ENCODE measurements at regions not wholly inside any gene's neighbourhood (a gene's known extent, or its start where the extent isn't known, plus 50 kb on each side); places are given as distances from the start of the nearest gene placed in this dataset.
A peak's percentile ranks its signal among the peaks of the same experiment; 100 is the strongest.
"Not testable (repeated sequence)": the region's sequence is repeated elsewhere in the genome, so short reads cannot be mapped to it uniquely, and the experiment has no call there.

- not testable (repeated sequence) for DNase-seq (ENCODE audit: low spot score)
Measured at GRCh38 chr17:43345515-43345914, 53.3 kb upstream of the ARL4D start.

GRCh38 chr17:43344685-43345084, 54.1 kb upstream of the ARL4D start:
- DNase-seq (ENCODE audit: low spot score), result no peak

- no peak for DNase-seq (ENCODE audit: low spot score)
Measured at GRCh38 chr17:43342589-43342890, 56.3 kb upstream of the ARL4D start.

GRCh38 chr17:43341715-43342588, 56.8 kb upstream of the ARL4D start:
- no peak for DNase-seq (ENCODE audit: low spot score)

GRCh38 chr17:43338886-43339516, 59.8 kb upstream of the ARL4D start:
- DNase-seq (ENCODE audit: low spot score), result peak; percentile 89

GRCh38 chr17:43337684-43338428, 60.9 kb upstream of the ARL4D start:
- DNase-seq (ENCODE audit: low spot score), result no peak

GRCh38 chr17:43334738-43335402, 63.9 kb upstream of the ARL4D start:
- no peak for DNase-seq (ENCODE audit: low spot score)

GRCh38 chr17:43333433-43333943, 65.3 kb upstream of the ARL4D start:
- no peak for DNase-seq (ENCODE audit: low spot score)

GRCh38 chr17:43332230-43332629, 66.6 kb upstream of the ARL4D start:
- no peak for DNase-seq (ENCODE audit: low spot score)

GRCh38 chr17:43330876-43331639, 67.7 kb upstream of the ARL4D start:
- no peak for DNase-seq (ENCODE audit: low spot score)

- DNase-seq (ENCODE audit: low spot score), result no peak
Measured at GRCh38 chr17:43329183-43329582, 69.6 kb upstream of the ARL4D start.

- DNase-seq (ENCODE audit: low spot score), result no peak
Measured at GRCh38 chr17:43328650-43329049, 70.1 kb upstream of the ARL4D start.

- DNase-seq (ENCODE audit: low spot score), result no peak
Measured at GRCh38 chr17:43327834-43328420, 70.9 kb upstream of the ARL4D start.

- no peak for DNase-seq (ENCODE audit: low spot score)
Measured at GRCh38 chr17:43327421-43327820, 71.4 kb upstream of the ARL4D start.

GRCh38 chr17:43326490-43327275, 72.1 kb upstream of the ARL4D start:
- DNase-seq (ENCODE audit: low spot score), result no peak

- DNase-seq (ENCODE audit: low spot score), result no peak
Measured at GRCh38 chr17:43324205-43324893, 74.4 kb upstream of the ARL4D start.

GRCh38 chr17:43319293-43320124, 79.3 kb upstream of the ARL4D start:
- DNase-seq (ENCODE audit: low spot score), result no peak

- DNase-seq (ENCODE audit: low spot score), result no peak
Measured at GRCh38 chr17:43316522-43317142, 82.2 kb upstream of the ARL4D start.

Data from pons (tissue), 1 donor.